ENCODE measurements at regions not wholly inside any gene's neighbourhood (a gene's known extent, or its start where the extent isn't known, plus 50 kb on each side); places are given as distances from the start of the nearest gene placed in this dataset.

DNA sequence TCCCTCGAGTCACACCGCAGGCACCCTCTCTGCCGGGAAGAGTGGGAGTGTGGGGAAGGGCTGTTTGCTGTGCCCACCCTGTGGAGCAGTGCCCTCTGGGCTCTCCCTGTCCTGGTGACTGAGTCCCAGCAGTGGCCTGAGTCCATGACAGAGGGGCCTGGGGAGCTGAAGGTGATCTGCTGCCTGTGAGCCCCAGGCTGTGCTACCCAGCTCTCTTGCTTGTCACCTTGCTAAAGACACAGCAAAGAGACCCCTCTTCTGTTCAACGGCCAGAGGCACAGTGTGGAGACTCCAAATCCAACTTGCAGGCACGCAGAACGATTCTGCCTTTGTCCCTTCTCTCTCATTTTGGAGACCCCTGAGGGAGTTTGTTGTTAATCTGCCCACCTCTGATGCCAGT lies 232.6 kb downstream of the OPA1 start:
- Mint-ChIP-seq H3K27ac (no peak overlapping the region), H3K27me3 (no peaks in the 10 kb centered on the region), H3K4me3 (ENCODE audit: low read depth) (no peak overlapping the region), H3K4me1 (ENCODE audit: low read depth) (peaks cover 33% of the 10 kb centered on the region), H3K36me3 (ENCODE audit: insufficient read depth) (no peaks in the 10 kb centered on the region), H3K9me3 (ENCODE audit: low read depth) (no peaks in the 10 kb centered on the region)
- TF ChIP-seq, protein P1, sequence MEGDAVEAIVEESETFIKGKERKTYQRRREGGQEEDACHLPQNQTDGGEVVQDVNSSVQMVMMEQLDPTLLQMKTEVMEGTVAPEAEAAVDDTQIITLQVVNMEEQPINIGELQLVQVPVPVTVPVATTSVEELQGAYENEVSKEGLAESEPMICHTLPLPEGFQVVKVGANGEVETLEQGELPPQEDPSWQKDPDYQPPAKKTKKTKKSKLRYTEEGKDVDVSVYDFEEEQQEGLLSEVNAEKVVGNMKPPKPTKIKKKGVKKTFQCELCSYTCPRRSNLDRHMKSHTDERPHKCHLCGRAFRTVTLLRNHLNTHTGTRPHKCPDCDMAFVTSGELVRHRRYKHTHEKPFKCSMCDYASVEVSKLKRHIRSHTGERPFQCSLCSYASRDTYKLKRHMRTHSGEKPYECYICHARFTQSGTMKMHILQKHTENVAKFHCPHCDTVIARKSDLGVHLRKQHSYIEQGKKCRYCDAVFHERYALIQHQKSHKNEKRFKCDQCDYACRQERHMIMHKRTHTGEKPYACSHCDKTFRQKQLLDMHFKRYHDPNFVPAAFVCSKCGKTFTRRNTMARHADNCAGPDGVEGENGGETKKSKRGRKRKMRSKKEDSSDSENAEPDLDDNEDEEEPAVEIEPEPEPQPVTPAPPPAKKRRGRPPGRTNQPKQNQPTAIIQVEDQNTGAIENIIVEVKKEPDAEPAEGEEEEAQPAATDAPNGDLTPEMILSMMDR (IDR thresholded peaks at IDR 0.05; ENCODE audit: unreplicated experiment) = no peak
- no peak for DNase-seq (ENCODE audit: low spot score, unreplicated experiment)

DNA sequence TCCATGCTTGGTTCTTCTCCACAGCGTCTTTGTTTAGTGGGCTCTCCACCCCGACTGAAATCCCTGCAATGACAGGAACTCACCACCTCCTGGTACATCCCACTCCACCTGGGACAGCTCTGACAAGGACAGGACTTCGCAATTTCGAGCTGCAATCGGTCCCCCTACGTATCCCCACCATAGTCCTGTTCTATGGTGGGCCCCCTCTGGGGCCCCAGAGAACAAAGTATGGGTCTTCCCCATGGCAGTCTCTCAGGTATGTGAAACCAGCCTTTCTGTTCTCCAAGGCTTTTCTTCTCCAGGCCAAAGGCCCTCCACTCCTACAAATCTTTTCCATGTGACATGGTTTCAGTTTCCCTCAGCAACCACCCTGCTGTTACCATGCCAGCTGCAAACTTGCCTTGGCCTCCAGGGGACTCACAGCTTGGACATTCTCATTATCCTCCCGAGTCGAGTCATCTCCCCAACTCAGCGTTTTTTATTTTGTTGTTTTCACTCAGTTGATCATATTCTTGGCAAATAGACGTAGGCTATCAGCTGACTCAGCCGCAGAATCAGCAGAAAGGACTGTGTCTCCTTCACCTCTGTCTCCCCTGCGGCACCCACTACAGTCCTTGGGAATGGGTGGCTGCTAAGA lies 233.3 kb downstream of the OPA1 start:
- no peaks in the 10 kb centered on the region for H3K27me3 Mint-ChIP-seq
- H3K9me3 Mint-ChIP-seq (ENCODE audit: low read depth) = no peaks in the 10 kb centered on the region
- peak overlapping the region; percentile 15 for H3K27ac Mint-ChIP-seq
- no peak overlapping the region for H3K4me3 Mint-ChIP-seq (ENCODE audit: low read depth)
- TF ChIP-seq, protein P1 (IDR thresholded peaks at IDR 0.05; ENCODE audit: unreplicated experiment) = no peak
- no peaks in the 10 kb centered on the region for H3K36me3 Mint-ChIP-seq (ENCODE audit: insufficient read depth)
- DNase-seq (ENCODE audit: low spot score, unreplicated experiment) = no peak
- peaks cover 33% of the 10 kb centered on the region for H3K4me1 Mint-ChIP-seq (ENCODE audit: low read depth)

DNA sequence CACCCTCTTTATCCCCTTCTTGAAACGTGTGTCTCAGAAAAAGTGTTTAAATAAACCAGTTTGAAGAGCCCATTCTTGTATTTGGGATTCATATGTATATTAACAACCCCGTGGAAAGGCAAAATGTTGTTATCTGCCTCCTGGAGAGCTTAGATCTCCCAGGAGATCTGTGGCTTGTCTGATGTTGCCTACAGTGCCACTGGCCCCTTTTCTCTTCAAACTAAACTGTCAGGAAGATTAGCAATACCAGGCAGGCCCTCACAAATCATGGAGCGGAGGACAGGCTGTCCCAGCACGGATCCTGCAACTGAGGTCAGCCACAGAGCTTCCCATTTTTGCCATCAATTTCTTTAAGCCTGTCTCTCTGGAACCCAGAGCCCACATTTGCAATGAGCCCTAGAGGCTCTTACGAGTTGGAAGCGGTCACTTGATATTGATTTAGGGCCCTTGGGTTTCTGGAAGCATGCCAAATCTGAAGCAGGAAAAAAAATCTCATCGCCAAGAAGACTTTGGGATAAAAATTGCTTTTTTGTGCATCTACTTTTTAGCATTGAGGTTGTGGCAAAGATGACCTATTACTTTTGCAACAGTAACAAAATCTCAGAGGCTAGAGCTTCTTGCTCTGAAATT lies 234.1 kb downstream of the OPA1 start:
- Mint-ChIP-seq H3K27ac (no peak overlapping the region), H3K36me3 (ENCODE audit: insufficient read depth) (peaks cover 1% of the 10 kb centered on the region), H3K4me3 (ENCODE audit: low read depth) (no peak overlapping the region), H3K4me1 (ENCODE audit: low read depth) (peaks cover 33% of the 10 kb centered on the region), H3K27me3 (no peaks in the 10 kb centered on the region), H3K9me3 (ENCODE audit: low read depth) (no peaks in the 10 kb centered on the region)
- no peak for DNase-seq (ENCODE audit: low spot score, unreplicated experiment)
- TF ChIP-seq, protein P1 (IDR thresholded peaks at IDR 0.05; ENCODE audit: unreplicated experiment) = no peak

DNA sequence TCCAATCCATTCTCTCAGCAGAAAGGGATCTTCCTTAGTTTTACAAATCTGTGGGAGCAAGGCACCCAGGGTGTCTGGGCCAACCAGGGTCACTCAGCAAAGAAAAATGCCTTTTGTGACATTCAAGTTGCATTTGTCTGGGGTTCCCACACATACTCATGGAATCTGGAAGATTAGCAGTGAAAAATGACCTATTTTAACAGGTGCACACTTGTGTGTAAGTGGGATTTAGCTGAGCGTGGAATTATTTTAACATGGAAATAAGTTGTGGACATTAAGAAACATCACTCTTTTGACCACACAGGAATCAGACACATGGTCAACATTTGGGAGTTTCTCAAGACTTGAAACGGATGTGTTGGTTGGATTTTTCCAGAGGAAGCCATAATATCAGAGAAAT lies 234.9 kb downstream of the OPA1 start:
- Mint-ChIP-seq H3K27ac (peak overlapping the region; percentile 21), H3K27me3 (no peaks in the 10 kb centered on the region), H3K36me3 (ENCODE audit: insufficient read depth) (peaks cover 1% of the 10 kb centered on the region), H3K4me1 (ENCODE audit: low read depth) (peaks cover 33% of the 10 kb centered on the region), H3K4me3 (ENCODE audit: low read depth) (no peak overlapping the region), H3K9me3 (ENCODE audit: low read depth) (no peaks in the 10 kb centered on the region)
- no peak for DNase-seq (ENCODE audit: low spot score, unreplicated experiment)
- TF ChIP-seq, protein P1 (IDR thresholded peaks at IDR 0.05; ENCODE audit: unreplicated experiment) = no peak

DNA sequence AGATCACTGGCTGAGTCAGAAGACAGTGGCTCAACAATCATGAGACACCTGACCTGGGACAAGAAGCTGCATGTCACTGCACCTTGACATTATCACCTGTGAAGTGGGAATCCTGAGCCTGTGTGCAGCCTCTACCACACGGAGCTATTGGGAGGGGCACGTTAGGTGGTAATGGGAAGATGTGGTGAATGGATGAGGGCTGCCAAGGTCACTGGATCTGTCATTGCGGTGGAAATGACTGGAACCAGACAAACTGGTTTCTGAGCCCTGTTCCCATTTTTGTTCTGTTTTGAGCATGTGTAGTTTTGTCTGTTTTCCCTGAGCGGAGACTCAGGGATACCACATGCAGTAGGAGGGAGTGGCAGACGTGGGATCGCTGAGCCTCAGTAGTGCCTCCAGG lies 235.5 kb downstream of the OPA1 start:
- H3K27me3 Mint-ChIP-seq = no peaks in the 10 kb centered on the region
- DNase-seq (ENCODE audit: low spot score, unreplicated experiment) = no peak
- no peaks in the 10 kb centered on the region for H3K9me3 Mint-ChIP-seq (ENCODE audit: low read depth)
- H3K4me3 Mint-ChIP-seq (ENCODE audit: low read depth) = no peak overlapping the region
- peaks cover 1% of the 10 kb centered on the region for H3K36me3 Mint-ChIP-seq (ENCODE audit: insufficient read depth)
- peaks cover 33% of the 10 kb centered on the region for H3K4me1 Mint-ChIP-seq (ENCODE audit: low read depth)
- TF ChIP-seq, protein P1 (IDR thresholded peaks at IDR 0.05; ENCODE audit: unreplicated experiment) = no peak
- H3K27ac Mint-ChIP-seq = no peak overlapping the region
